ENCODE measurements at regions not wholly inside any gene's neighbourhood (a gene's known extent, or its start where the extent isn't known, plus 50 kb on each side); places are given as distances from the start of the nearest gene placed in this dataset.

DNA sequence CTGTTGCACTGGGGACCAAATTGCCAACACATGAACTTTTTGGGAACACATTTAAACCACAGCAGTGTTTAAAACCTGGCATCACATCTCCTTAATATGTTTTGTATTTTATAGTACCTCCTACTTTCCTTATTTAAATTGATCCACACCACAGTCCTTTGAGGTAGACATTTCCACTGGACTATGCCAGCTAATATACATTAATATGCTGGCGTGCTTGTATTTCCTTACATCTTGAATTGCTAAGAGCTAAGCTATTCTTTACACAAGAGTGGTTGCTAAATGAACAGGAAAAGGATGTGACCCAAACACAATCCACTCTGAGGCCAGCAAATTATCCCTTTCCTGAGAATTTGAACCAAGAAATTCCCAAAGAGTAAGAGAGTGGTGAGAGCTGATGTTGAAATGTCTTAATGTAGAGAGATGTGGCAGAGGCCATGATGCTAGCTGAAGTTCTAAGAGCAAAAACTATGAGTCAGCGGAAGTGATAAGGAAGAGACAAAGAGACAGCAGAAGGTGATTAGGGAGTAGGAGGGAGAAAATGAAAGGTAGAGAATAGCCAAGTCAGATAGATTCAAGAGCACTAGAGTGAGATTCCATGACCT lies 131.2 kb downstream of the CD47 start:
- no peak for TF ChIP-seq TCF7L2 (IDR thresholded peaks at IDR 0.05; ENCODE audit: low read depth, low read length)
- TF ChIP-seq, protein P1, sequence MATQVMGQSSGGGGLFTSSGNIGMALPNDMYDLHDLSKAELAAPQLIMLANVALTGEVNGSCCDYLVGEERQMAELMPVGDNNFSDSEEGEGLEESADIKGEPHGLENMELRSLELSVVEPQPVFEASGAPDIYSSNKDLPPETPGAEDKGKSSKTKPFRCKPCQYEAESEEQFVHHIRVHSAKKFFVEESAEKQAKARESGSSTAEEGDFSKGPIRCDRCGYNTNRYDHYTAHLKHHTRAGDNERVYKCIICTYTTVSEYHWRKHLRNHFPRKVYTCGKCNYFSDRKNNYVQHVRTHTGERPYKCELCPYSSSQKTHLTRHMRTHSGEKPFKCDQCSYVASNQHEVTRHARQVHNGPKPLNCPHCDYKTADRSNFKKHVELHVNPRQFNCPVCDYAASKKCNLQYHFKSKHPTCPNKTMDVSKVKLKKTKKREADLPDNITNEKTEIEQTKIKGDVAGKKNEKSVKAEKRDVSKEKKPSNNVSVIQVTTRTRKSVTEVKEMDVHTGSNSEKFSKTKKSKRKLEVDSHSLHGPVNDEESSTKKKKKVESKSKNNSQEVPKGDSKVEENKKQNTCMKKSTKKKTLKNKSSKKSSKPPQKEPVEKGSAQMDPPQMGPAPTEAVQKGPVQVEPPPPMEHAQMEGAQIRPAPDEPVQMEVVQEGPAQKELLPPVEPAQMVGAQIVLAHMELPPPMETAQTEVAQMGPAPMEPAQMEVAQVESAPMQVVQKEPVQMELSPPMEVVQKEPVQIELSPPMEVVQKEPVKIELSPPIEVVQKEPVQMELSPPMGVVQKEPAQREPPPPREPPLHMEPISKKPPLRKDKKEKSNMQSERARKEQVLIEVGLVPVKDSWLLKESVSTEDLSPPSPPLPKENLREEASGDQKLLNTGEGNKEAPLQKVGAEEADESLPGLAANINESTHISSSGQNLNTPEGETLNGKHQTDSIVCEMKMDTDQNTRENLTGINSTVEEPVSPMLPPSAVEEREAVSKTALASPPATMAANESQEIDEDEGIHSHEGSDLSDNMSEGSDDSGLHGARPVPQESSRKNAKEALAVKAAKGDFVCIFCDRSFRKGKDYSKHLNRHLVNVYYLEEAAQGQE (IDR thresholded peaks at IDR 0.05; ENCODE audit: insufficient read depth in 1 of 2, low read depth in 2 of 2, low read length in 1 of 2), result no peak
- TF ChIP-seq SIN3A (IDR thresholded peaks at IDR 0.05; ENCODE audit: borderline replicate concordance, insufficient read depth, low read depth, low read length), result no peak
- TF ChIP-seq, protein P2, sequence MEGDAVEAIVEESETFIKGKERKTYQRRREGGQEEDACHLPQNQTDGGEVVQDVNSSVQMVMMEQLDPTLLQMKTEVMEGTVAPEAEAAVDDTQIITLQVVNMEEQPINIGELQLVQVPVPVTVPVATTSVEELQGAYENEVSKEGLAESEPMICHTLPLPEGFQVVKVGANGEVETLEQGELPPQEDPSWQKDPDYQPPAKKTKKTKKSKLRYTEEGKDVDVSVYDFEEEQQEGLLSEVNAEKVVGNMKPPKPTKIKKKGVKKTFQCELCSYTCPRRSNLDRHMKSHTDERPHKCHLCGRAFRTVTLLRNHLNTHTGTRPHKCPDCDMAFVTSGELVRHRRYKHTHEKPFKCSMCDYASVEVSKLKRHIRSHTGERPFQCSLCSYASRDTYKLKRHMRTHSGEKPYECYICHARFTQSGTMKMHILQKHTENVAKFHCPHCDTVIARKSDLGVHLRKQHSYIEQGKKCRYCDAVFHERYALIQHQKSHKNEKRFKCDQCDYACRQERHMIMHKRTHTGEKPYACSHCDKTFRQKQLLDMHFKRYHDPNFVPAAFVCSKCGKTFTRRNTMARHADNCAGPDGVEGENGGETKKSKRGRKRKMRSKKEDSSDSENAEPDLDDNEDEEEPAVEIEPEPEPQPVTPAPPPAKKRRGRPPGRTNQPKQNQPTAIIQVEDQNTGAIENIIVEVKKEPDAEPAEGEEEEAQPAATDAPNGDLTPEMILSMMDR (IDR thresholded peaks at IDR 0.05), result no peak
- no peak for TF ChIP-seq POLR2AphosphoS5 (IDR thresholded peaks at IDR 0.05; ENCODE audit: low read depth, low read length)
- no peaks in the 10 kb centered on the region for H3K9me3 ChIP-seq (ENCODE audit: control insufficient read depth, insufficient read depth, low read depth, low read length)
- ATAC-seq (no peak), DNase-seq (ENCODE audit: low read depth, low spot score) (no peak)
- H3K27me3 ChIP-seq (ENCODE audit: control insufficient read depth, insufficient read depth, low read length), result no peaks in the 10 kb centered on the region; the same call in 1 of the 2 replicates
- BruUV-seq (replicated peaks), result no TSS peak
- in situ Hi-C loops (cut with HindIII; ENCODE audit: low pct_unique_long_range_greater_than_20kb, low sequenced_read_pairs) (no loop called here), intact Hi-C loops (cut with micrococcal nuclease; ENCODE audit: unreplicated experiment) (no loop called here)
- CTCF ChIA-PET, result no interaction called here
- no peak overlapping the region for H3K4me3 ChIP-seq (ENCODE audit: low read depth in 2 of 2, low read length in 2 of 2)
- POLR2A ChIA-PET, result no interaction called here
- no peaks in the 10 kb centered on the region for H3K4me1 ChIP-seq (ENCODE audit: control insufficient read depth, insufficient read depth, low read length)
- H3K27ac ChIP-seq (ENCODE audit: low read length), result no peak overlapping the region
- H3K36me3 ChIP-seq (ENCODE audit: control insufficient read depth, insufficient read depth, low read length), result no peaks in the 10 kb centered on the region

DNA sequence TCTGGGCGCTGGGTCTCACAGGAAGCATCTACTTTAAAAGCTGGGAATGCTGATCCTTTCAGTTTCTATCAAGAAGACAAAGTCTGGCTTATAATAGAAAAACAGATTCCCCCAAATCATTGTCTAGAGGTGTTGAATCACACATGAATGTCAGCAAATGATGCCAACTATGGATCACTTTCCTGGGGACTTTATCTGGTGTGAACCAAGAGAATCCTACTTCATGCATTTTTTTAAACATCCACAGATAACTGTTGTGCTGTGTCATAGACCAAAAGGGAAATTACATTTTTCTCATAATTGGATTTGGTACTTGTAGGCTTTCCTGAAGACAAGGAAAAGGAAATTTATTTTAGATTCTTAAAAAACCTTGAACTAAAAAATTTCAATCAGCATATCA lies 132.7 kb downstream of the CD47 start:
- in situ Hi-C loops (cut with HindIII; ENCODE audit: low pct_unique_long_range_greater_than_20kb, low sequenced_read_pairs), result no loop called here

More for the DNA sequence above, 132.7 kb downstream of the CD47 start:
- CTCF ChIA-PET, result no interaction called here
- POLR2A ChIA-PET, result no interaction called here
- no peak for TF ChIP-seq TCF7L2 (IDR thresholded peaks at IDR 0.05; ENCODE audit: low read depth, low read length)
- no peak for TF ChIP-seq POLR2AphosphoS5 (IDR thresholded peaks at IDR 0.05; ENCODE audit: low read depth, low read length)
- TF ChIP-seq, protein P1 (IDR thresholded peaks at IDR 0.05; ENCODE audit: insufficient read depth in 1 of 2, low read depth in 2 of 2, low read length in 1 of 2), result no peak
- no peak for TF ChIP-seq SIN3A (IDR thresholded peaks at IDR 0.05; ENCODE audit: borderline replicate concordance, insufficient read depth, low read depth, low read length)
- TF ChIP-seq, protein P2 (IDR thresholded peaks at IDR 0.05), result no peak
- DNase-seq (ENCODE audit: low read depth, low spot score) (no peak), ATAC-seq (no peak)
- H3K4me1 ChIP-seq (ENCODE audit: control insufficient read depth, insufficient read depth, low read length), result no peaks in the 10 kb centered on the region
- no peak overlapping the region for H3K4me3 ChIP-seq (ENCODE audit: low read depth in 2 of 2, low read length in 2 of 2)
- no peaks in the 10 kb centered on the region for H3K9me3 ChIP-seq (ENCODE audit: control insufficient read depth, insufficient read depth, low read depth, low read length)
- no TSS peak for BruUV-seq (replicated peaks)
- no peaks in the 10 kb centered on the region; the same call in 1 of the 2 replicates for H3K27me3 ChIP-seq (ENCODE audit: control insufficient read depth, insufficient read depth, low read length)
- H3K27ac ChIP-seq (ENCODE audit: low read length), result no peak overlapping the region
- H3K36me3 ChIP-seq (ENCODE audit: control insufficient read depth, insufficient read depth, low read length), result no peaks in the 10 kb centered on the region
- intact Hi-C loops (cut with micrococcal nuclease; ENCODE audit: unreplicated experiment), result no loop called here

Measured in Panc1 (cell line).